ENCODE measurements at regions not wholly inside any gene's neighbourhood (a gene's known extent, or its start where the extent isn't known, plus 50 kb on each side); places are given as distances from the start of the nearest gene placed in this dataset.

DNA sequence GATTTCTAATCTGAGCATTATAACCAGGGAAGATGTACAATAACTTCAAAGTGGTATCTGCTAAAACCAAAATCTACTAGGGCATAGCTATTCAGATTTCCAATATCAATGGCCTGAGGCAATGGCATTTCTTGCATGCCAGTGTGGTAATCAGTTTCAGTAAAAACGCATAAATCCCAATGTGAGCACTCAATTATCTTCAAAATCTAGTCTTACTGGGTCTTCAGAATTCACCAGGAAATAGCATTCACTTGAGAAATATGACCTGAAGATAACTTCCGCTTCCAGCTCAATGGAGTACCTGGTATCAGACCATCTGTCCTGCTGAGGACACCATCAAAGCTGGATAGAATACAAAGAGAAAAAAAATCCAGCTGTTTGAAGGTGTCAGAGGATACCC is 72.4 kb downstream of the TRIL start:
- no peak for TF ChIP-seq EZH2 (IDR thresholded peaks at IDR 0.05; ENCODE audit: insufficient read depth, low read length)
- TF ChIP-seq, protein P1, sequence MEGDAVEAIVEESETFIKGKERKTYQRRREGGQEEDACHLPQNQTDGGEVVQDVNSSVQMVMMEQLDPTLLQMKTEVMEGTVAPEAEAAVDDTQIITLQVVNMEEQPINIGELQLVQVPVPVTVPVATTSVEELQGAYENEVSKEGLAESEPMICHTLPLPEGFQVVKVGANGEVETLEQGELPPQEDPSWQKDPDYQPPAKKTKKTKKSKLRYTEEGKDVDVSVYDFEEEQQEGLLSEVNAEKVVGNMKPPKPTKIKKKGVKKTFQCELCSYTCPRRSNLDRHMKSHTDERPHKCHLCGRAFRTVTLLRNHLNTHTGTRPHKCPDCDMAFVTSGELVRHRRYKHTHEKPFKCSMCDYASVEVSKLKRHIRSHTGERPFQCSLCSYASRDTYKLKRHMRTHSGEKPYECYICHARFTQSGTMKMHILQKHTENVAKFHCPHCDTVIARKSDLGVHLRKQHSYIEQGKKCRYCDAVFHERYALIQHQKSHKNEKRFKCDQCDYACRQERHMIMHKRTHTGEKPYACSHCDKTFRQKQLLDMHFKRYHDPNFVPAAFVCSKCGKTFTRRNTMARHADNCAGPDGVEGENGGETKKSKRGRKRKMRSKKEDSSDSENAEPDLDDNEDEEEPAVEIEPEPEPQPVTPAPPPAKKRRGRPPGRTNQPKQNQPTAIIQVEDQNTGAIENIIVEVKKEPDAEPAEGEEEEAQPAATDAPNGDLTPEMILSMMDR (IDR thresholded peaks at IDR 0.05; ENCODE audit: insufficient read depth, low read depth, low read length), result no peak

Measured in astrocyte (in vitro differentiated cells and primary cell).